ENCODE measurements at regions not wholly inside any gene's neighbourhood (a gene's known extent, or its start where the extent isn't known, plus 50 kb on each side); places are given as distances from the start of the nearest gene placed in this dataset.

DNA sequence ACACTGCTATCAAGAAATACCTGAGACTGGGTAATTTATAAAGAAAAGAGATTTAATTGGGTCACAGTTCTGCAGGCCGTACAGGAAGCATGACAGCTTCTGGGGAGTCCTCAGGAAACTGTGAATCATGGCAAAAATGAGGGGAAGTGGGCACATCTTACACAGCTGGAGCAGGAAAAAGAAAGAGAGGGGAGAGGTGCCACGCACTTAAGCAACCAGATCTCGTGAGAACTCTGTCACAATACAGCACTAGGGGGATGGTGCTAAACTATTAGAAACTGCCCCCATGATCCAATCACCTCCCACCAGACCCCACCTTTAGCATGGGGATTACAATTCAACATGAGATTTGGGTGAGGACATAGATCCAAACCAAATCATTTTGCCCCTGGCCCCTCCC is 105.5 kb upstream of the CPLX2 start:
- H3K4me2 ChIP-seq (ENCODE audit: extremely low read depth, insufficient read depth, low read length) = no peak overlapping the region
- no peak overlapping the region for H3K27ac ChIP-seq (ENCODE audit: insufficient read depth, low read length)
- no peaks in the 10 kb centered on the region for H3K79me2 ChIP-seq (ENCODE audit: control insufficient read depth, insufficient read depth, low read length)
- no peak overlapping the region for H2AFZ ChIP-seq (ENCODE audit: low read length)
- H3K36me3 ChIP-seq (ENCODE audit: control insufficient read depth, insufficient read depth, low read length) = no peaks in the 10 kb centered on the region
- H3K9ac ChIP-seq (ENCODE audit: insufficient read depth, low read length) = no peak overlapping the region
- TF ChIP-seq, protein P1, sequence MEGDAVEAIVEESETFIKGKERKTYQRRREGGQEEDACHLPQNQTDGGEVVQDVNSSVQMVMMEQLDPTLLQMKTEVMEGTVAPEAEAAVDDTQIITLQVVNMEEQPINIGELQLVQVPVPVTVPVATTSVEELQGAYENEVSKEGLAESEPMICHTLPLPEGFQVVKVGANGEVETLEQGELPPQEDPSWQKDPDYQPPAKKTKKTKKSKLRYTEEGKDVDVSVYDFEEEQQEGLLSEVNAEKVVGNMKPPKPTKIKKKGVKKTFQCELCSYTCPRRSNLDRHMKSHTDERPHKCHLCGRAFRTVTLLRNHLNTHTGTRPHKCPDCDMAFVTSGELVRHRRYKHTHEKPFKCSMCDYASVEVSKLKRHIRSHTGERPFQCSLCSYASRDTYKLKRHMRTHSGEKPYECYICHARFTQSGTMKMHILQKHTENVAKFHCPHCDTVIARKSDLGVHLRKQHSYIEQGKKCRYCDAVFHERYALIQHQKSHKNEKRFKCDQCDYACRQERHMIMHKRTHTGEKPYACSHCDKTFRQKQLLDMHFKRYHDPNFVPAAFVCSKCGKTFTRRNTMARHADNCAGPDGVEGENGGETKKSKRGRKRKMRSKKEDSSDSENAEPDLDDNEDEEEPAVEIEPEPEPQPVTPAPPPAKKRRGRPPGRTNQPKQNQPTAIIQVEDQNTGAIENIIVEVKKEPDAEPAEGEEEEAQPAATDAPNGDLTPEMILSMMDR (conservative IDR thresholded peaks at IDR 0.05 in 1 of 2, IDR thresholded peaks at IDR 0.05 in 1 of 2; ENCODE audit: low read depth in 1 of 2, low read length in 2 of 2) = no peak
- TF ChIP-seq EZH2 (IDR thresholded peaks at IDR 0.05; ENCODE audit: low read length, missing control alignments) = no peak
- no peaks in the 10 kb centered on the region for H3K4me1 ChIP-seq (ENCODE audit: control insufficient read depth, extremely low read depth, insufficient read depth, low read length)
- no peaks in the 10 kb centered on the region for H3K9me3 ChIP-seq (ENCODE audit: control insufficient read depth, insufficient read depth, low read depth, low read length)
- no peak for DNase-seq (ENCODE audit: low read depth in 2 of 2)
- H3K4me3 ChIP-seq (replicated peaks in 1 of 4; ENCODE audit: control extremely low read depth in 1 of 4, insufficient read depth in 1 of 4, low read depth in 3 of 4, low read length in 4 of 4) = no peak overlapping the region
- H3K27me3 ChIP-seq (ENCODE audit: control insufficient read depth, insufficient read depth, low read length) = no peaks in the 10 kb centered on the region
- no peaks in the 10 kb centered on the region for H4K20me1 ChIP-seq (ENCODE audit: control insufficient read depth, extremely low read depth, insufficient read depth, low read length)

DNA sequence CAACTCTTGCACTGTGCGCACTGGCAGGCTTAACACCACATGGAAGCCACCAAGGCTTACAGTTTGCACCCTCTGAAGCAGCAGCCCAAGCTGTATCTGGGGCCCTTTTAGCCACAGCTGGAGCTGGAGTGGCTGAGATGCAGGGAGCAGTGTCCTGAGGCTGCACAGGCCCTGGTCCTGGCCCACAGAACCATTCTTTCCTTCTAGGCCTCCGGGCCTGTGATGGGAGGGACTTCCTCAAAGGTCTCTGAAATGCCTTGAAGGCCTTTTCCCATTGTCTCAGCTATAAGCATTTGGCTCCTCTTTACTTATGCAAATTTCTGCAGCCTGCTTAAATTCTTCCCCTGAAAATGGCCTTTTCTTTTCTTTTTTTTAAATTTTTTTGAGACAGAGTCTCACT is 104.4 kb upstream of the CPLX2 start:
- Histone ChIP-seq H3K27ac (ENCODE audit: insufficient read depth, low read length) (no peak overlapping the region), H3K4me2 (ENCODE audit: extremely low read depth, insufficient read depth, low read length) (no peak overlapping the region), H3K27me3 (ENCODE audit: control insufficient read depth, insufficient read depth, low read length) (no peaks in the 10 kb centered on the region), H3K4me1 (ENCODE audit: control insufficient read depth, extremely low read depth, insufficient read depth, low read length) (no peaks in the 10 kb centered on the region), H3K79me2 (ENCODE audit: control insufficient read depth, insufficient read depth, low read length) (no peaks in the 10 kb centered on the region), H4K20me1 (ENCODE audit: control insufficient read depth, extremely low read depth, insufficient read depth, low read length) (no peaks in the 10 kb centered on the region), H3K9ac (ENCODE audit: insufficient read depth, low read length) (no peak overlapping the region), H2AFZ (ENCODE audit: low read length) (no peak overlapping the region), H3K36me3 (ENCODE audit: control insufficient read depth, insufficient read depth, low read length) (no peaks in the 10 kb centered on the region), H3K9me3 (ENCODE audit: control insufficient read depth, insufficient read depth, low read depth, low read length) (no peaks in the 10 kb centered on the region), H3K4me3 (replicated peaks in 1 of 4; ENCODE audit: control extremely low read depth in 1 of 4, insufficient read depth in 1 of 4, low read depth in 3 of 4, low read length in 4 of 4) (no peak overlapping the region)
- no peak for DNase-seq (ENCODE audit: low read depth in 2 of 2)
- TF ChIP-seq EZH2 (IDR thresholded peaks at IDR 0.05; ENCODE audit: low read length, missing control alignments) = no peak
- TF ChIP-seq, protein P1 (conservative IDR thresholded peaks at IDR 0.05 in 1 of 2, IDR thresholded peaks at IDR 0.05 in 1 of 2; ENCODE audit: low read depth in 1 of 2, low read length in 2 of 2) = no peak

DNA sequence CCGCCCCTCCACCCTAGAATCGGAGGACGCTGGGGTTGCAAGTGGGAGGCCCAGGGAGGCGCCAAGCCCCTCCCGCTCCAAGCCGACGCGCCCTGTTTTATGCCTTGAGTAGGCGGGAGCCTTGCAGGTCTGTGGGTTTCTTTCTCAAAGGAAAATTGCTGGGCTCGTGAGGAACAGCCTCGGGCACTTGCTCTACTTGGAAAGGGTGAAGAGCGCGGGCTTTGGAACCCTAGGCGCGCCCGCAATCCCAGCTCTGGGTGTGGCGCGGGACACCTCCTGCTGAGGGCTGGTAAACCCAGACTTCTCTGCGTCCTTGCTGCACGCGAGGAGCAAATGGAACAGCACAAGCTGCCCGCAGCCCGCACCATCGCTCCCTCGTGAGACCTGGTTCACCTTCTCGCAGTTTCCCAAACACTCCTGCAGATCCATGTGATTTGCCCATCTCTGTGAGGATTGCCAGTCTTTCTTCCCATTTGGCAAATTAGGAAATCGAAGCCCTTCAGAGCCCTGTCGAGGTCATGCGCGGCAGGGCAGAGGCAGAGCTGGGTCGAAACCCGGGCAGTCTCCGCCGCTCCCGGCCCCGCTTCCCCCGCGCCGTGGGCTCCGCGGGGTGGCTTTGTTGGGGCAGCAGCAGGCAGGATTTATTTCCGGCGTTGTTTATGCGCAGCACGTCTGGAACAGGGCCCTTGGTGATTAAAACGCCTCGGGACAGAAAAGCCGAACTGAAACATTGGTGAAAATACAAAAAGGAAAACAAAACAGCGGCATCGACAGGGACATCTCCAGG is 98.4 kb upstream of the CPLX2 start:
- no peak for DNase-seq (ENCODE audit: low read depth in 2 of 2)
- Histone ChIP-seq H2AFZ (ENCODE audit: low read length) (no peak overlapping the region), H3K4me2 (ENCODE audit: extremely low read depth, insufficient read depth, low read length) (no peak overlapping the region), H4K20me1 (ENCODE audit: control insufficient read depth, extremely low read depth, insufficient read depth, low read length) (no peaks in the 10 kb centered on the region), H3K27ac (ENCODE audit: insufficient read depth, low read length) (no peak overlapping the region), H3K27me3 (ENCODE audit: control insufficient read depth, insufficient read depth, low read length) (no peaks in the 10 kb centered on the region), H3K79me2 (ENCODE audit: control insufficient read depth, insufficient read depth, low read length) (no peaks in the 10 kb centered on the region), H3K9me3 (ENCODE audit: control insufficient read depth, insufficient read depth, low read depth, low read length) (no peaks in the 10 kb centered on the region), H3K9ac (ENCODE audit: insufficient read depth, low read length) (no peak overlapping the region), H3K4me3 (replicated peaks in 1 of 4; ENCODE audit: control extremely low read depth in 1 of 4, insufficient read depth in 1 of 4, low read depth in 3 of 4, low read length in 4 of 4) (no peak overlapping the region), H3K36me3 (ENCODE audit: control insufficient read depth, insufficient read depth, low read length) (no peaks in the 10 kb centered on the region), H3K4me1 (ENCODE audit: control insufficient read depth, extremely low read depth, insufficient read depth, low read length) (no peaks in the 10 kb centered on the region)
- TF ChIP-seq EZH2 (IDR thresholded peaks at IDR 0.05; ENCODE audit: low read length, missing control alignments) = no peak
- TF ChIP-seq, protein P1 (conservative IDR thresholded peaks at IDR 0.05 in 1 of 2, IDR thresholded peaks at IDR 0.05 in 1 of 2; ENCODE audit: low read depth in 1 of 2, low read length in 2 of 2) = no peak

All from fibroblast of lung (primary cell).